ENCODE measurements at regions not wholly inside any gene's neighbourhood (a gene's known extent, or its start where the extent isn't known, plus 50 kb on each side); places are given as distances from the start of the nearest gene placed in this dataset.
"Not testable (repeated sequence)": the region's sequence is repeated elsewhere in the genome, so short reads cannot be mapped to it uniquely, and the experiment has no call there.

DNA sequence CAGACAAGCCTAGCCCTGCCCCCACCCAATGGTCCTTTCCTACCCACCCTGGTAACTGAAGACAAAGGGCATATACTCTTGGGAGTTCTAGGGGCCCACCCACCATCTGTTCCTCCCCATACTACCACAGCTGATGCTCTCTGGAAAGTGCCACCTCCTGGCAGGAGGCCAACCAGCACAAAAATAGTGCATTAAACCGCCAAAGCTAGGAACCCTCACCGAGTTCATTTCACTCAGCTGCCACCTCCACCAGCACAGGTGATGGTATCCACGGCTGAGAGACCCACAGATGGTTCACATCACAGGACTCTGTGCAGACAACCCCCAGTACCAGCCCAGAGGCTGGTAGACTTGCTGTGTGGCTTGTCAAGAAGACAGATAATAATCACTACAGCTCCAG is 131.5 kb downstream of the FHL5 start:
- H2AFZ ChIP-seq (ENCODE audit: low read length); H2BK5ac ChIP-seq (ENCODE audit: low read depth, low read length); H3K23me2 ChIP-seq (ENCODE audit: low read depth, low read length); H4K91ac ChIP-seq (replicated peaks; ENCODE audit: insufficient read length, low read length); H3K9ac ChIP-seq (replicated peaks in 1 of 4; ENCODE audit: extremely low read depth in 1 of 4, low read depth in 3 of 4, low read length in 3 of 4); H2BK12ac ChIP-seq (ENCODE audit: low read depth, low read length); H3K4me3 ChIP-seq (ENCODE audit: extremely low read depth in 1 of 4, insufficient read depth in 2 of 4, low read depth in 3 of 4, low read length in 4 of 4); H4K20me1 ChIP-seq (replicated peaks in 1 of 2; ENCODE audit: control insufficient read depth in 1 of 2, insufficient read depth in 2 of 2, low read length in 2 of 2); H3K9me3 ChIP-seq (ENCODE audit: insufficient read depth in 2 of 2, low read depth in 1 of 2, low read length in 1 of 2); H3K23ac ChIP-seq (ENCODE audit: insufficient read length); H3K4me2 ChIP-seq (ENCODE audit: insufficient read depth in 1 of 2, low read depth in 2 of 2, low read length in 2 of 2); H3K27me3 ChIP-seq (replicated peaks in 1 of 4; ENCODE audit: control insufficient read depth in 3 of 4, extremely low read depth in 1 of 4, insufficient read depth in 3 of 4, low read length in 3 of 4); H4K5ac ChIP-seq (ENCODE audit: insufficient read length, low read depth, low read length); H3K36me3 ChIP-seq (ENCODE audit: control insufficient read depth in 2 of 4, insufficient read depth in 4 of 4, low read length in 3 of 4); FAIRE-seq; H3K27ac ChIP-seq (ENCODE audit: low read depth, low read length); H2BK20ac ChIP-seq (ENCODE audit: low read length); H3K79me2 ChIP-seq (ENCODE audit: control insufficient read depth in 1 of 2, insufficient read depth in 2 of 2, low read length in 2 of 2); H2BK120ac ChIP-seq (replicated peaks; ENCODE audit: low read depth, low read length); H3K18ac ChIP-seq (ENCODE audit: extremely low read depth, low read length); H3K14ac ChIP-seq (ENCODE audit: insufficient read length); H3K4ac ChIP-seq (replicated peaks; ENCODE audit: insufficient read length, low read depth, low read length); H3K79me1 ChIP-seq (ENCODE audit: low read depth, low read length); H4K8ac ChIP-seq (ENCODE audit: extremely low read depth, insufficient read depth, low read length); H3K56ac ChIP-seq (replicated peaks; ENCODE audit: insufficient read length, low read depth, low read length); H3K4me1 ChIP-seq (replicated peaks in 1 of 4; ENCODE audit: control insufficient read depth in 3 of 4, insufficient read depth in 4 of 4, low read length in 3 of 4); DNase-seq (ENCODE audit: low read depth in 1 of 2, low spot score in 2 of 2); POLR2A ChIA-PET (ENCODE audit: partially characterized antibody); H2BK15ac ChIP-seq (ENCODE audit: low read length); H2AK5ac ChIP-seq (ENCODE audit: low read depth, low read length): not testable (repeated sequence)
- CTCF ChIA-PET (ENCODE audit: partially characterized antibody): interaction anchor here (1.0 to 1.4 kb wide), 2 partner anchors 10 to 28 kb away, joined by 3 read pairs; no protein-coding TSS in a partner anchor
- WGBS, 2 experiments (ENCODE audit: extremely low coverage in 1 of 2, insufficient coverage in 1 of 2, insufficient read length in 1 of 2, insufficient replicate concordance in 2 of 2, low coverage in 1 of 2, low lambda C conversion rate in 2 of 2, missing lambda C conversion rate in 1 of 2): 86% methylated on average over 3 of the region's 3 CpGs; no CpG with 5 or more reads in 1 of the 2 experiments
